ENCODE measurements at regions not wholly inside any gene's neighbourhood (a gene's known extent, or its start where the extent isn't known, plus 50 kb on each side); places are given as distances from the start of the nearest gene placed in this dataset.
"Not testable (repeated sequence)": the region's sequence is repeated elsewhere in the genome, so short reads cannot be mapped to it uniquely, and the experiment has no call there.

- peaks cover 0 to 5% (median 0%) of the 10 kb centered on the region in 11 donors for H3K9me3 Mint-ChIP-seq
- intact Hi-C loops (cut with micrococcal nuclease): loop anchor here in 1 of 2 donors (1.0 to 2.0 kb wide), 2 partner anchors 8 to 14 kb away; no protein-coding TSS in a partner anchor
- Histone ChIP-seq H3K36me3 (ENCODE audit: control insufficient read depth in 2 of 3, insufficient read depth in 3 of 3, low read length in 3 of 3) (no peaks in the 10 kb centered on the region), H3K4me1 (ENCODE audit: control insufficient read depth in 2 of 2, insufficient read depth in 2 of 2, low read length in 2 of 2) (peaks cover 4 to 37% of the 10 kb centered on the region in 2 donors), H3K9me3 (ENCODE audit: control insufficient read depth in 2 of 3, low read length in 3 of 3) (no peaks in the 10 kb centered on the region), H3K27ac (ENCODE audit: low read depth, low read length) (no peak overlapping the region), H3K27me3 (ENCODE audit: control insufficient read depth in 2 of 2, insufficient read depth in 2 of 2, low read length in 2 of 2) (no peaks in the 10 kb centered on the region), H3K4me3 (ENCODE audit: low read length) (no peak overlapping the region)
- ChIA-PET POLR2A (interaction anchor here (0.6 to 0.7 kb wide), 2 partner anchors 343 to 349 kb away, joined by 3 to 4 read pairs; no protein-coding TSS in a partner anchor), CTCF (no interaction called here)
- H3K4me1 Mint-ChIP-seq: peaks cover 10 to 75% (median 58%) of the 10 kb centered on the region in 7 donors
- ATAC-seq: peak; percentile 36
- no peaks in the 10 kb centered on the region for H3K36me3 Mint-ChIP-seq
- H3K4me3 Mint-ChIP-seq: peak overlapping the region in 9 of 10 donors; percentile 36 to 75 (median 63)
- H3K27me3 Mint-ChIP-seq: no peaks in the 10 kb centered on the region
- H3K27ac Mint-ChIP-seq: peak overlapping the region; percentile 14 to 87 (median 74)
- DNase-seq: peak in 3 of 9 donors; percentile 22 to 48 (median 39)
Observed at GRCh38 chr2:189312643-189313042, 128.6 kb upstream of the WDR75 start.

- POLR2A ChIA-PET: no interaction called here
- Histone ChIP-seq H3K4me3 (ENCODE audit: low read length) (no peak overlapping the region), H3K4me1 (ENCODE audit: control insufficient read depth in 2 of 2, insufficient read depth in 2 of 2, low read length in 2 of 2) (peaks cover 0 to 4% of the 10 kb centered on the region in 2 donors), H3K9me3 (ENCODE audit: control insufficient read depth in 2 of 3, low read length in 3 of 3) (no peaks in the 10 kb centered on the region), H3K27ac (ENCODE audit: low read depth, low read length) (no peak overlapping the region), H3K27me3 (ENCODE audit: control insufficient read depth in 2 of 2, insufficient read depth in 2 of 2, low read length in 2 of 2) (no peaks in the 10 kb centered on the region), H3K36me3 (ENCODE audit: control insufficient read depth in 2 of 3, insufficient read depth in 3 of 3, low read length in 3 of 3) (no peaks in the 10 kb centered on the region)
- intact Hi-C loops (cut with micrococcal nuclease): no loop called here
- ATAC-seq: no peak
- no peak overlapping the region for H3K27ac Mint-ChIP-seq
- H3K36me3 Mint-ChIP-seq: peaks cover 0 to 16% (median 6%) of the 10 kb centered on the region in 5 donors
- H3K27me3 Mint-ChIP-seq: no peaks in the 10 kb centered on the region
- H3K9me3 Mint-ChIP-seq: peaks cover 0 to 16% (median 7%) of the 10 kb centered on the region in 11 donors
- no peak overlapping the region for H3K4me3 Mint-ChIP-seq
- peaks cover 3 to 18% (median 15%) of the 10 kb centered on the region in 7 donors for H3K4me1 Mint-ChIP-seq
- no peak for DNase-seq
- CTCF ChIA-PET: no interaction called here
Observed at GRCh38 chr2:189318761-189319160, 122.5 kb upstream of the WDR75 start.

DNA sequence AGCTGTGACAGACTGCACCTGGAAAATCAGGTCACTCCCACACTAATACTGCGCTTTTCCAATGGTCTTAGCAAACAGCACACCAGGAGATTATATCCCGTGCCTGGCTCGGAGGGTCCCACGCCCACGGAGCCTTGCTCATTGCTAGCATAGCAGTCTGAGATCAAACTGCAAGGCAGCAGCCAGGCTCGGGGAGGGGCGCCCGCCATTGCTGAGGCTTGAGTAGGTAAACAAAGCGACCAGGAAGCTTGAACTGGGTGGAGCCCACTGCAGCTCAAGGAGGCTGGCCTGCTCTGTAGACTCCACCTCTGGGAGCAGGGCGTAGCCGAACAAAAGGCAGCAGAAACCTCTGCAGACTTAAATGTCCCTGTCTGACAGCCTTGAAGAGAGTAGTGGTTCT, 121.8 kb upstream of the WDR75 start:
- CTCF ChIA-PET; ATAC-seq; H3K4me3 Mint-ChIP-seq; H3K36me3 ChIP-seq (ENCODE audit: control insufficient read depth in 2 of 3, insufficient read depth in 3 of 3, low read length in 3 of 3); H3K27me3 ChIP-seq (ENCODE audit: control insufficient read depth in 2 of 2, insufficient read depth in 2 of 2, low read length in 2 of 2); DNase-seq; H3K9me3 ChIP-seq (ENCODE audit: control insufficient read depth in 2 of 3, low read length in 3 of 3); H3K4me3 ChIP-seq (ENCODE audit: low read length); H3K27ac Mint-ChIP-seq; H3K27ac ChIP-seq (ENCODE audit: low read depth, low read length); H3K27me3 Mint-ChIP-seq; intact Hi-C loops (cut with micrococcal nuclease); H3K4me1 ChIP-seq (ENCODE audit: control insufficient read depth in 2 of 2, insufficient read depth in 2 of 2, low read length in 2 of 2): not testable (repeated sequence)
- POLR2A ChIA-PET: interaction anchor here (0.6 kb wide), 1 partner anchor 159 kb away, joined by 3 read pairs; no protein-coding TSS in a partner anchor
- Mint-ChIP-seq H3K4me1 (peaks cover 0 to 12% (median 9%) of the 10 kb centered on the region in 7 donors), H3K36me3 (peaks cover 0 to 16% (median 6%) of the 10 kb centered on the region in 5 donors), H3K9me3 (peaks cover 0 to 19% (median 7%) of the 10 kb centered on the region in 11 donors)

GRCh38 chr2:189327879-189328847, 113.1 kb upstream of the WDR75 start:
- POLR2A ChIA-PET: no interaction called here
- CTCF ChIA-PET: no interaction called here

DNA sequence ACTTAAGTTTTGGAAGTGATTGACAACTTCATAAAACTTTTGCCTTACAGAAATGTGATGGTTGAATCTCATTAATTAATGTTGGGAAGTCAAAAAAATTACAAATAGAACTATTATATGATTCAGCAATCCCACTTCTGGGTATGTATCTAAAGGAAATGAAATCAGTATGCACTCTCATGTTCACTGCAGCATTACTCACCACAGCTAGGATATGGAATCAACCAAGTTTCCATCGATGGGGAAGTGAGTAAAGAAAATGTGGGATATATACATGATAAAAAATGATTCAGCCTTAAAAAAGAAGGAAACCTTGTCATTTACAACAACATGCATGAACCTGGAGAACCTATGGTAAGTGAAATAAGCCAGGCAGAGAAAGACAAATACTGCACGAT, 112.4 kb upstream of the WDR75 start:
- H3K27ac Mint-ChIP-seq: no peak overlapping the region
- ChIA-PET CTCF (no interaction called here), POLR2A (no interaction called here)
- H3K4me1 Mint-ChIP-seq: peaks cover 0 to 9% (median 5%) of the 10 kb centered on the region in 7 donors
- peaks cover 0 to 36% (median 7%) of the 10 kb centered on the region in 11 donors for H3K9me3 Mint-ChIP-seq
- H3K27me3 Mint-ChIP-seq: no peaks in the 10 kb centered on the region
- Histone ChIP-seq H3K4me1 (ENCODE audit: control insufficient read depth in 2 of 2, insufficient read depth in 2 of 2, low read length in 2 of 2) (no peaks in the 10 kb centered on the region), H3K27ac (ENCODE audit: low read depth, low read length) (no peak overlapping the region), H3K36me3 (ENCODE audit: control insufficient read depth in 2 of 3, insufficient read depth in 3 of 3, low read length in 3 of 3) (no peaks in the 10 kb centered on the region), H3K27me3 (ENCODE audit: control insufficient read depth in 2 of 2, insufficient read depth in 2 of 2, low read length in 2 of 2) (no peaks in the 10 kb centered on the region), H3K4me3 (ENCODE audit: low read length) (no peak overlapping the region), H3K9me3 (ENCODE audit: control insufficient read depth in 2 of 3, low read length in 3 of 3) (peaks cover 0 to 3% (median 0%) of the 10 kb centered on the region in 3 experiments)
- no peak for DNase-seq
- no peak overlapping the region for H3K4me3 Mint-ChIP-seq
- intact Hi-C loops (cut with micrococcal nuclease): no loop called here
- ATAC-seq: no peak
- peaks cover 0 to 20% (median 8%) of the 10 kb centered on the region in 5 donors for H3K36me3 Mint-ChIP-seq

More at GRCh38 chr2:189327879-189328847, 113.1 kb upstream of the WDR75 start:
- Mint-ChIP-seq H3K27ac (no peak overlapping the region), H3K36me3 (peaks cover 0 to 20% (median 8%) of the 10 kb centered on the region in 5 donors), H3K9me3 (peaks cover 0 to 34% (median 7%) of the 10 kb centered on the region in 11 donors), H3K4me1 (peaks cover 0 to 6% (median 3%) of the 10 kb centered on the region in 7 donors), H3K4me3 (no peak overlapping the region), H3K27me3 (no peaks in the 10 kb centered on the region)
- DNase-seq (no peak), ATAC-seq (no peak)
- no peaks in the 10 kb centered on the region for H3K27me3 ChIP-seq (ENCODE audit: control insufficient read depth in 2 of 2, insufficient read depth in 2 of 2, low read length in 2 of 2)
- intact Hi-C loops (cut with micrococcal nuclease): no loop called here
- no peaks in the 10 kb centered on the region for H3K36me3 ChIP-seq (ENCODE audit: control insufficient read depth in 2 of 3, insufficient read depth in 3 of 3, low read length in 3 of 3)
- H3K27ac ChIP-seq (ENCODE audit: low read depth, low read length): no peak overlapping the region
- H3K4me1 ChIP-seq (ENCODE audit: control insufficient read depth in 2 of 2, insufficient read depth in 2 of 2, low read length in 2 of 2): no peaks in the 10 kb centered on the region
- H3K4me3 ChIP-seq (ENCODE audit: low read length): no peak overlapping the region
- peaks cover 0 to 3% (median 0%) of the 10 kb centered on the region in 3 experiments for H3K9me3 ChIP-seq (ENCODE audit: control insufficient read depth in 2 of 3, low read length in 3 of 3)

GRCh38 chr2:189336276-189336975, 104.8 kb upstream of the WDR75 start:
- ATAC-seq: no peak
- H3K9me3 Mint-ChIP-seq: peaks cover 0 to 64% (median 20%) of the 10 kb centered on the region in 11 donors
- POLR2A ChIA-PET: no interaction called here

More at GRCh38 chr2:189336276-189336975, 104.8 kb upstream of the WDR75 start:
- H3K27ac ChIP-seq (ENCODE audit: low read depth, low read length): no peak overlapping the region
- peaks cover 0 to 21% (median 0%) of the 10 kb centered on the region in 3 experiments for H3K9me3 ChIP-seq (ENCODE audit: control insufficient read depth in 2 of 3, low read length in 3 of 3)
- no peak overlapping the region for H3K4me3 ChIP-seq (ENCODE audit: low read length)
- intact Hi-C loops (cut with micrococcal nuclease): no loop called here
- no peaks in the 10 kb centered on the region for H3K36me3 ChIP-seq (ENCODE audit: control insufficient read depth in 2 of 3, insufficient read depth in 3 of 3, low read length in 3 of 3)
- Mint-ChIP-seq H3K36me3 (peaks cover 0 to 21% (median 12%) of the 10 kb centered on the region in 5 donors), H3K27me3 (no peaks in the 10 kb centered on the region), H3K4me3 (no peak overlapping the region), H3K4me1 (peaks cover 0 to 4% (median 0%) of the 10 kb centered on the region in 7 donors), H3K27ac (no peak overlapping the region)
- no peak for DNase-seq
- CTCF ChIA-PET: no interaction called here
- no peaks in the 10 kb centered on the region for H3K27me3 ChIP-seq (ENCODE audit: control insufficient read depth in 2 of 2, insufficient read depth in 2 of 2, low read length in 2 of 2)
- no peaks in the 10 kb centered on the region for H3K4me1 ChIP-seq (ENCODE audit: control insufficient read depth in 2 of 2, insufficient read depth in 2 of 2, low read length in 2 of 2)

Measured in naive thymus-derived CD4-positive, alpha-beta T cell (primary cell).